Upper lobe of left lung (tissue), 4 donors: ENCODE measurements at regions not wholly inside any gene's neighbourhood (a gene's known extent, or its start where the extent isn't known, plus 50 kb on each side); places are given as distances from the start of the nearest gene placed in this dataset.

ENCODE experiments used
- CTCF ChIP-seq, 6 experiments: fragments of 450-650 bp in 4 of 6; fragments of 200-600 bp in 2 of 6; sonication (generic) in 2 of 6; IDR thresholded peaks; one replicate each; pipeline ENCODE4 v1.5.1; 2016 to 2019; ENCODE audit warnings: antibody characterized with exemption in 6 of 6
- EP300 ChIP-seq, 4 donors: sonication (generic); formaldehyde crosslinking; IDR thresholded peaks; one replicate each; pipeline ENCODE4 v1.5.1; 2017; ENCODE audit warnings: antibody characterized with exemption in 4 of 4, control low read depth in 2 of 4
- POLR2A ChIP-seq, 4 donors: fragments of 450-650 bp; IDR thresholded peaks; one replicate each; pipeline ENCODE4 v1.5.1; 2016 to 2017; ENCODE audit warnings: antibody characterized with exemption in 4 of 4, mild to moderate bottlenecking in 2 of 4
- POLR2AphosphoS5 ChIP-seq, 2 donors: sonication (generic); formaldehyde crosslinking; IDR thresholded peaks; one replicate each; pipeline ENCODE4 v1.5.1; 2017; ENCODE audit warnings: antibody characterized with exemption in 2 of 2

GRCh38 chr10:118874171-118874570 is 119.4 kb upstream of the CACUL1 start:
- TF ChIP-seq CTCF (IDR thresholded peaks at IDR 0.05) (no peak), POLR2A (IDR thresholded peaks at IDR 0.05) (no peak), POLR2AphosphoS5 (IDR thresholded peaks at IDR 0.05) (no peak), EP300 (IDR thresholded peaks at IDR 0.05) (no peak)
